Gastrocnemius medialis (tissue), 4 donors: ENCODE measurements at regions not wholly inside any gene's neighbourhood (a gene's known extent, or its start where the extent isn't known, plus 50 kb on each side); places are given as distances from the start of the nearest gene placed in this dataset.
"Not testable (repeated sequence)": the region's sequence is repeated elsewhere in the genome, so short reads cannot be mapped to it uniquely, and the experiment has no call there.

ENCODE experiments used
- CTCF ChIP-seq, 5 experiments: fragments of 450-650 bp in 3 of 5; fragments of 200-600 bp in 2 of 5; sonication (generic) in 2 of 5; IDR thresholded peaks in 4 of 5; conservative IDR thresholded peaks in 1 of 5; 1 replicate in 4 of 5; 2 replicates in 1 of 5; pipeline ENCODE4 v1.5.1; 2016 to 2019; ENCODE audit warnings: antibody characterized with exemption in 5 of 5, mild to moderate bottlenecking in 3 of 5, moderate library complexity in 3 of 5
- POLR2A ChIP-seq, 2 donors: fragments of 450-650 bp; IDR thresholded peaks; one replicate each; pipeline ENCODE4 v1.6.1; 2017; ENCODE audit warnings: antibody characterized with exemption in 2 of 2, mild to moderate bottlenecking in 2 of 2, moderate library complexity in 2 of 2

DNA sequence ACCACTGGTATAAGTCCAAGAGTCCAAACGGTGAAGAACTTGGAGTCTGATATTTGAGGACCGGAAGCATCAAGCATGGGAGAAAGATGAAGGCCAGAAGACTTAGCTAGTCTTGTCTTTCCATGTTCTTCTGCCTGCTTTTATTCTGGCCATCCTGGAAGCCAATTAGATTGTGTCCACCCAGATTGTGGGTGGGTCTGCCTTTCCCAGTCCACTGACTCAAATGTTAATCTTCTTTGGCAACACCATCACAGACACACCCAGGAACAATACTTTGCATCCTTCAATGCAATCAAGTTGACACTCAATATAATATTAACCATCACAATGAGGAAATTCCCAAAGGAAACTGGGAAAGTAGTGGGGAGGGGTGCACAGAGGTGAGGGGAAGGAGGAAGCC, 340.1 kb downstream of the BMP4 start:
- TF ChIP-seq CTCF (IDR thresholded peaks at IDR 0.05 in 4 of 5, conservative IDR thresholded peaks at IDR 0.05 in 1 of 5); POLR2A (IDR thresholded peaks at IDR 0.05): not testable (repeated sequence)
